Ishikawa (cell line): ENCODE measurements at regions not wholly inside any gene's neighbourhood (a gene's known extent, or its start where the extent isn't known, plus 50 kb on each side); places are given as distances from the start of the nearest gene placed in this dataset.

Source experiments
- CEBPB ChIP-seq: IDR thresholded peaks from 2 replicates; pipeline ENCODE4 v1.6.1; 2012
- CREB1 ChIP-seq: IDR thresholded peaks from 2 replicates; pipeline ENCODE4 v1.6.1; 2012; ENCODE audit warnings: low read depth
- EGR1 ChIP-seq: IDR thresholded peaks from 2 replicates; pipeline ENCODE4 v1.6.1; 2012
- NFIC ChIP-seq: IDR thresholded peaks from 2 replicates; pipeline ENCODE4 v1.6.1; 2012
- RAD21 ChIP-seq: IDR thresholded peaks from 2 replicates; pipeline ENCODE4 v1.6.1; 2012; ENCODE audit warnings: low read depth
- TAF1 ChIP-seq: IDR thresholded peaks from 2 replicates; pipeline ENCODE4 v1.6.1; 2012; ENCODE audit warnings: low read depth, mild to moderate bottlenecking
- TF ChIP-seq, protein P1 (sequence below): IDR thresholded peaks from 2 replicates; pipeline ENCODE4 v1.6.1; 2012
- TF ChIP-seq, protein P2 (sequence below): IDR thresholded peaks from 2 replicates; pipeline ENCODE4 v1.6.1; 2012
- TF ChIP-seq, protein P3 (sequence below): IDR thresholded peaks from 2 replicates; pipeline ENCODE4 v1.6.1; 2012; ENCODE audit warnings: low read depth, mild to moderate bottlenecking

DNA sequence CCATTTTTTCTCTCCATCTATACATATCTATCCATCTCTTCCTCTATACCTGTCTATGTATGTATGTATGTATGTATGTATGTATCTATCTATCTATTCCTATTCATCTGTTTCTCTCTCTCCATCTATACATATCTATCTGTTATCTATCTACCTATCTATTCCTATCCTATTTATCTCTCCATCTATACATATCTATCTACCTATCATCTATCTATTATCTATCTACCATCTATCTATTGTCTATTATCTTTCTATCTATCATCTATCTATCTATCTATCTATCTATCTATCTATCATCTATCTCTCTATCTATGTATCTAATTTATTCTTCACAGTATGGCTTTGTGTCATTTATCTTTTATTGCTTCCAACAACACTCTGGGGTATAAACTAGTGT, 1124.4 kb downstream of the TYW1 start:
- TF ChIP-seq CREB1, result no peak
- TF ChIP-seq CEBPB, result no peak
- no peak for TF ChIP-seq NFIC
- TF ChIP-seq RAD21, result no peak
- TF ChIP-seq, protein P1, sequence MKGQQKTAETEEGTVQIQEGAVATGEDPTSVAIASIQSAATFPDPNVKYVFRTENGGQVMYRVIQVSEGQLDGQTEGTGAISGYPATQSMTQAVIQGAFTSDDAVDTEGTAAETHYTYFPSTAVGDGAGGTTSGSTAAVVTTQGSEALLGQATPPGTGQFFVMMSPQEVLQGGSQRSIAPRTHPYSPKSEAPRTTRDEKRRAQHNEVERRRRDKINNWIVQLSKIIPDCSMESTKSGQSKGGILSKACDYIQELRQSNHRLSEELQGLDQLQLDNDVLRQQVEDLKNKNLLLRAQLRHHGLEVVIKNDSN, result no peak
- no peak for TF ChIP-seq EGR1
- TF ChIP-seq TAF1, result no peak
- TF ChIP-seq, protein P2, sequence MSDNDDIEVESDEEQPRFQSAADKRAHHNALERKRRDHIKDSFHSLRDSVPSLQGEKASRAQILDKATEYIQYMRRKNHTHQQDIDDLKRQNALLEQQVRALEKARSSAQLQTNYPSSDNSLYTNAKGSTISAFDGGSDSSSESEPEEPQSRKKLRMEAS, result no peak
- TF ChIP-seq, protein P3, sequence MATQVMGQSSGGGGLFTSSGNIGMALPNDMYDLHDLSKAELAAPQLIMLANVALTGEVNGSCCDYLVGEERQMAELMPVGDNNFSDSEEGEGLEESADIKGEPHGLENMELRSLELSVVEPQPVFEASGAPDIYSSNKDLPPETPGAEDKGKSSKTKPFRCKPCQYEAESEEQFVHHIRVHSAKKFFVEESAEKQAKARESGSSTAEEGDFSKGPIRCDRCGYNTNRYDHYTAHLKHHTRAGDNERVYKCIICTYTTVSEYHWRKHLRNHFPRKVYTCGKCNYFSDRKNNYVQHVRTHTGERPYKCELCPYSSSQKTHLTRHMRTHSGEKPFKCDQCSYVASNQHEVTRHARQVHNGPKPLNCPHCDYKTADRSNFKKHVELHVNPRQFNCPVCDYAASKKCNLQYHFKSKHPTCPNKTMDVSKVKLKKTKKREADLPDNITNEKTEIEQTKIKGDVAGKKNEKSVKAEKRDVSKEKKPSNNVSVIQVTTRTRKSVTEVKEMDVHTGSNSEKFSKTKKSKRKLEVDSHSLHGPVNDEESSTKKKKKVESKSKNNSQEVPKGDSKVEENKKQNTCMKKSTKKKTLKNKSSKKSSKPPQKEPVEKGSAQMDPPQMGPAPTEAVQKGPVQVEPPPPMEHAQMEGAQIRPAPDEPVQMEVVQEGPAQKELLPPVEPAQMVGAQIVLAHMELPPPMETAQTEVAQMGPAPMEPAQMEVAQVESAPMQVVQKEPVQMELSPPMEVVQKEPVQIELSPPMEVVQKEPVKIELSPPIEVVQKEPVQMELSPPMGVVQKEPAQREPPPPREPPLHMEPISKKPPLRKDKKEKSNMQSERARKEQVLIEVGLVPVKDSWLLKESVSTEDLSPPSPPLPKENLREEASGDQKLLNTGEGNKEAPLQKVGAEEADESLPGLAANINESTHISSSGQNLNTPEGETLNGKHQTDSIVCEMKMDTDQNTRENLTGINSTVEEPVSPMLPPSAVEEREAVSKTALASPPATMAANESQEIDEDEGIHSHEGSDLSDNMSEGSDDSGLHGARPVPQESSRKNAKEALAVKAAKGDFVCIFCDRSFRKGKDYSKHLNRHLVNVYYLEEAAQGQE, result no peak
